RWPE2 (cell line): ENCODE measurements at regions not wholly inside any gene's neighbourhood (a gene's known extent, or its start where the extent isn't known, plus 50 kb on each side); places are given as distances from the start of the nearest gene placed in this dataset.

Experiments
- ATAC-seq: fragments of 200-7000 bp; cut with Tn5 transposase; 3 replicates; pipeline ENCODE4 v1.9.1; 2021; ENCODE audit warnings: low read depth
- DNase-seq: peaks from one replicate; pipeline ENCODE4 v3.0.0-alpha.2; 2020; ENCODE audit warnings: low spot score
- H3K27ac ChIP-seq: fragments of 450-650 bp; 2 replicates; pipeline ENCODE4 v1.5.1; 2017; ENCODE audit warnings: mild to moderate bottlenecking; ENCODE audit not compliant: poor library complexity, severe bottlenecking
- H3K27me3 ChIP-seq: fragments of 250-450 bp; sonication (Bioruptor Pico); 2 replicates; pipeline ENCODE4 v1.5.1; 2021; ENCODE audit warnings: mild to moderate bottlenecking, moderate library complexity; ENCODE audit not compliant: insufficient read depth, poor library complexity, severe bottlenecking
- H3K36me3 ChIP-seq: fragments of 250-450 bp; sonication (Bioruptor Pico); 2 replicates; pipeline ENCODE4 v1.5.1; 2020; ENCODE audit warnings: low read depth, mild to moderate bottlenecking, moderate library complexity
- H3K4me1 ChIP-seq: fragments of 250-450 bp; sonication (Bioruptor Pico); 2 replicates; pipeline ENCODE4 v1.5.1; 2021; ENCODE audit warnings: mild to moderate bottlenecking, moderate library complexity; ENCODE audit not compliant: insufficient read depth, poor library complexity, severe bottlenecking
- H3K4me3 ChIP-seq: fragments of 250-450 bp; sonication (Bioruptor Pico); 2 replicates; pipeline ENCODE4 v1.5.1; 2021; ENCODE audit warnings: mild to moderate bottlenecking, moderate library complexity; ENCODE audit not compliant: severe bottlenecking
- H3K9me3 ChIP-seq: fragments of 250-450 bp; sonication (Bioruptor Pico); 2 replicates; pipeline ENCODE4 v1.5.1; 2021; ENCODE audit warnings: mild to moderate bottlenecking, moderate library complexity; ENCODE audit not compliant: severe bottlenecking
- CTCF ChIP-seq: fragments of 450-650 bp; IDR thresholded peaks from one replicate; pipeline ENCODE4 v1.5.1; 2017; ENCODE audit warnings: mild to moderate bottlenecking, moderate library complexity; ENCODE audit not compliant: poor library complexity, severe bottlenecking

GRCh38 chr1:4023678-4024077 is 123.6 kb upstream of the C1orf174 start:
- TF ChIP-seq CTCF: no peak
- ATAC-seq (no peak), DNase-seq (no peak)
- Histone ChIP-seq H3K36me3 (no peaks in the 10 kb centered on the region), H3K9me3 (peaks cover 1% of the 10 kb centered on the region), H3K4me1 (no peaks in the 10 kb centered on the region), H3K27me3 (no peaks in the 10 kb centered on the region), H3K4me3 (no peak overlapping the region), H3K27ac (no peak overlapping the region)

- no peak for TF ChIP-seq CTCF
- ATAC-seq (no peak), DNase-seq (no peak)
- no peak overlapping the region for H3K4me3 ChIP-seq
- no peaks in the 10 kb centered on the region for H3K27me3 ChIP-seq
- no peak overlapping the region for H3K27ac ChIP-seq
- no peaks in the 10 kb centered on the region for H3K36me3 ChIP-seq
- no peaks in the 10 kb centered on the region for H3K4me1 ChIP-seq
- H3K9me3 ChIP-seq: peaks cover 1% of the 10 kb centered on the region
Measured at GRCh38 chr1:4024811-4025210, 124.7 kb upstream of the C1orf174 start.

- peaks cover 2% of the 10 kb centered on the region for H3K27me3 ChIP-seq
- H3K9me3 ChIP-seq: peaks cover 1% of the 10 kb centered on the region
- TF ChIP-seq CTCF: no peak
- no peaks in the 10 kb centered on the region for H3K36me3 ChIP-seq
- H3K27ac ChIP-seq: no peak overlapping the region
- DNase-seq (no peak), ATAC-seq (no peak)
- H3K4me1 ChIP-seq: no peaks in the 10 kb centered on the region
- H3K4me3 ChIP-seq: no peak overlapping the region
Measured at GRCh38 chr1:4025752-4026151, 125.7 kb upstream of the C1orf174 start.

- Histone ChIP-seq H3K4me3 (no peak overlapping the region), H3K9me3 (peaks cover 1% of the 10 kb centered on the region), H3K27ac (no peak overlapping the region), H3K36me3 (no peaks in the 10 kb centered on the region), H3K4me1 (no peaks in the 10 kb centered on the region), H3K27me3 (peaks cover 3% of the 10 kb centered on the region)
- TF ChIP-seq CTCF: no peak
- DNase-seq (no peak), ATAC-seq (no peak)
Measured at GRCh38 chr1:4027008-4027407, 126.9 kb upstream of the C1orf174 start.

GRCh38 chr1:4027492-4028138 is 127.5 kb upstream of the C1orf174 start:
- H3K4me3 ChIP-seq: no peak overlapping the region
- H3K9me3 ChIP-seq: peaks cover 1% of the 10 kb centered on the region
- H3K36me3 ChIP-seq: no peaks in the 10 kb centered on the region
- ATAC-seq: no peak
- H3K27ac ChIP-seq: no peak overlapping the region
- TF ChIP-seq CTCF: no peak
- H3K27me3 ChIP-seq: peaks cover 3% of the 10 kb centered on the region
- DNase-seq: no peak
- H3K4me1 ChIP-seq: no peaks in the 10 kb centered on the region
